ENCODE measurements at regions not wholly inside any gene's neighbourhood (a gene's known extent, or its start where the extent isn't known, plus 50 kb on each side); places are given as distances from the start of the nearest gene placed in this dataset.
"Not testable (repeated sequence)": the region's sequence is repeated elsewhere in the genome, so short reads cannot be mapped to it uniquely, and the experiment has no call there.

DNA sequence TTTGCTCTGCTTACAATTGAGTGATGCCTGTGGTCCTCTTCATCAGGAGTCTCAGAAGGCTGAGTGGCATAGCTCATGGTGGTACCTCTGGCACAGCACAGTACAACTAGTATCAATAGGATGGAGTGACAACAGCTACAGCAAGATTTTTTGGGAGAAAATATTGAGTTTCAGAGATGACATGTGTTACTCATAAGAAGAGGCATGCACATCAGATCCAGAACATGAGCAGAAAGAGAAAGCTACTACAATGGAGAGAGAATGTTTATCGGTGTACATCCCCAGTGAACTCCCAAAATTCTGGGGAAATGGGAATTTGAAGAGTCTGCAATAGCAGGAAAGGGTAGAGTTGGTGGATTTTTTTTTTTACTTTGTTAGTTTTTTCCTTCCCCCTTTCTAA lies 130.5 kb upstream of the MB21D2 start:
- no peak for DNase-seq

DNA sequence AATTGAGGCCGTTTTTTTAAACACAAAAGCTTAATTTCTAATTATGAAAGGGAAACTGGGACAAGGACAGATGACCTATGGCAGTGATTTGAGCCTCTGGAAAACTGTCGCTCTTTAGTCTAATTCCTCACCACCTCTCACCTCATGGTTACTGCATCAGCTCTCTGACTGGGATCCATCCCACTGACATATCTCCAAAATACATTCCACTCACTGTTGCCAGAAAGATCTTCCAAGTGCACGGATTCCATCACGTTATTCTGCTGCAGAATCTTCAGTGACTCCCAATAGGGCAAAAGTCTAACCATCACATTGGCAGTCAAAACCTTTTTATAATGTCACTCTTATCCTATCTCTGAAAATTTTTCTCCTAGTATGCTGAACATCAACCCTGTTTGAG lies 132.3 kb upstream of the MB21D2 start:
- DNase-seq, result no peak

DNA sequence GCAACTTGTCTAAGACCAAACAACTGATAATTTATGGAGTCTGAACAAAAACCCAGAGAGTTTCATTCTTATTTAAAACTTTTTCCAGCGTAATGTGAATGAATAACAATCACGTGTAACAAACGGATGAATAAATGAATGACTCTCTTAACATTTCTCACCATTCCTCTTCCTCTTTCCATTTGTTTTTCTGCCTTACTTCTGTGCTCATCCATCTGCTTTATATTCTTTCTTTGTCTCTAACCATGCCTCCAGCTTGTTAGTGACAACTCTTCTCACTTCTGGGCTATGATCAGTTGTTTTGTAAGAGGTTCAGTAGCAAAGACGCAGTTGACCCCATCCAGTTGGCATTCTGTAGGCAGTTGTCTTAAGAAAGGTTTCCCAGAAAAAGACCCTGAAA lies 133.7 kb upstream of the MB21D2 start:
- no peak for DNase-seq

DNA sequence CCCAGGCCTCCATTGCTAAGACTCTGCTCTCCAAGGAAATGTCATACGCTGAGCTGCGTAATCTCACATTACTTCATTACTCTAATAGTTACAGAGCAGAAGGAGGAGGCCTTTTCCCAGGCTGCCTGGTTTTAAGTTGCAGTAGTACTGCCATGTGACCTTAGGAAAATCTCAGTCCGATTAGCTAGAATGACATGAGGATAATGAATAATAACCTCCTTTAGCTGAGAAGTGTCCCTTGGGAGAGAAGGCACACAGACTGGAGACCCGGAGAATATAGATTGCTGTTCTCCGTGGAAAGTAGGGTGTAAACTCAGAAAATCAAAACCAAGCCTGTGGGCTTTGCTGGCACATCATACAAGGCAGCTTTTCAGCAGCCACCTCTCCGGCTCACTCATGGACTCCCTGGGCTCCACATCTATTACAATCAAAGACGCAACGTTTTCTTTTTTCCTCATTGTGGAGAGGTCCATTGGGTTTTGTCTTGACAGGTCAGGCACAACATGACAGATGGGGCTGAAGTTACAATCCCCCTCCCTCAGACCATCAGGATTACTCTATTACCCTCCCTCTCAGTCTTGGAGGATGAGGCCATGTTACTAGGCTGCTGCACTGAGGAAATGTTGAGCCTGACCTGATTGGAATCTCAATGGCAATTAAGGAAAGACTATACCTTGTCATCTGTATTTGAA lies 134.8 kb upstream of the MB21D2 start:
- DNase-seq, result no peak

DNA sequence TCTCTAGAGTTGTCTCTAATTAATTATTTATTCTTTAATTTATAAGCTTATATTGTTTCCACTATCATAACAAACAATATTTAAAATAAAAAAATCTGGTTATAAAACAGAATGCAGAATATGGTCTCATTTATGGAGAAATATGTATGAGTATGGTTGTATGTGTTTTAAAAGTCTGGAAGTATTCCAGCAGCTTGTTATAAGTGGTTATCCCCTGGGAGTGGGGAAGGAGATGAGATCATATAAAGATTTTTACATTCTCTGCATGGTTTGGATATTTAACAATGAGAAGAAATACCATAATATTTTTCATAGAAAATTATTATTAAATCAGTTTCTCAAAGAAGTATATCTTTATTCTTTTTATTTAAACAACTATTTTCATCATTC lies 135.4 kb upstream of the MB21D2 start:
- no peak for DNase-seq

DNA sequence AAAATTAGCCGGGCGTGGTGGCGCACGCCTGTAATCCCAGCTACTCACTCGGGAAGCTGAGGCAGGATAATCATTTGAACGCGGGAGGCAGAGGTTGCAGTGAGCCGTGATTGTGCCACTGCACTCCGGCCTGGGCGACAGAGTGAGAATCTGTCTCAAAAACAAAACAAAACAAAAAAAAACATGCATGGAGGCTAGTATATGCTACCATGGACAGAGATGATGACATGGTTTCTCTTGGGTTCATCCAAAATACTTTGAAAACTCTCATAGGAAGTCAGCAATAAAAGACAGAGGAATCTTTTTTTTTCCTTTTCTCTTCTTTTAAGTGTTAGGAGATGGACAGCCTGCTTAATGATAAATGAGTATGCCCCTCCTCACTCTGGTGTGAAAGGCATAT lies 137.7 kb upstream of the MB21D2 start:
- DNase-seq, result no peak

DNA sequence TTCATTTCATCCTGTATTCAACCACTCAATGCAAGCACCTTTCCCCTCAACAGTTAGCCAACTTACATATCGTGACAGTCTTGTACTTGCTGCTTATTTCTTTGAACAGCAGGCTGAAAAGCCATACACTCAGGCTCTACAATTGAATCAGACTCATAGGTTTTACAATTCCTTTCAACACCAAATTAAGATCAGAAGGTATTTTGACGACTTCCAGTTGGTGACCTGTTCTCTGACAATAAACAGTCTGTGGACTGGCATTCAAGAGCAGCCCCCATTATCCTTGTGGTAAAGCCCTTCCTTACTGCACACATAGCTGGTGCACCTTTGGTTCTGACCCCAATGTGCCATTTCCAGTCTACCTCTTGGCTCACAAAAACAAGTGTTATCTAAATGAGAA lies 140.0 kb upstream of the MB21D2 start:
- DNase-seq, result no peak

DNA sequence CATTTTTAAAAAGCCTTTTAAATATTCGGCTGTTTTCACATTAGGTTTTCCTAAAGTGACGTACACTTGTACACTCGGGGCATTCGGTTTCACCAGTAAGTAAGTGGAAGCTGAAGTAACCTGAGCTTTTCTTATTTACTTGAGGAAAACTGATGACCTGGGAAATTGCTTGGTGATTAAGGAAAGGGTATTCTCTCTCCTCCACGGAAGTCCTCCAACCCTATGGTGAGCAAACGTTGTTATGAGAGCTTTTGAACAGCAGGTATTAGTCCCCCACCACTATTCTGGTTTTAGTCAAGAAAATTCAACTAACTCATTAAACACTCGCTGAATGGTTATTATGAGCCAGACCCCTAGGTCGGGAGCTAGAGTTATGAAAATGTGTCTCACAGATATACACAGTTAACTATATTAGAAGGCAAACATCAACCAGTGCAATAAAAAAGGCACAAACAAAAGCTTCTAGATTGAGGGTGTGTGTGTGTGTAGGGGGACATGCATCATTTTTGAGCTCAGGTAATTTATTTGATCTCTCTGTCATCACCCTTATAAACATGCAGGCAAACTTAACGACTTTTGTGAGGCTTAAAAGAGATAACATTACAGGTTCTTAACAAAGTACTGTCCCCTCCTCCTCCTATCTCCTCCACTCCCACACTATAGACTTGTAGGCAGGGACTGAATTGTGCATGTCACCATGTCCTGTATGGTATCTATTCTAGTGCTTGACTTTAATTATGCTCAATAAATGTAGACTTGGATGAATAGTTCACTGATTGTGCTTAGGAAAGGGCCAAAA lies 143.3 kb upstream of the MB21D2 start:
- no peak for DNase-seq

DNA sequence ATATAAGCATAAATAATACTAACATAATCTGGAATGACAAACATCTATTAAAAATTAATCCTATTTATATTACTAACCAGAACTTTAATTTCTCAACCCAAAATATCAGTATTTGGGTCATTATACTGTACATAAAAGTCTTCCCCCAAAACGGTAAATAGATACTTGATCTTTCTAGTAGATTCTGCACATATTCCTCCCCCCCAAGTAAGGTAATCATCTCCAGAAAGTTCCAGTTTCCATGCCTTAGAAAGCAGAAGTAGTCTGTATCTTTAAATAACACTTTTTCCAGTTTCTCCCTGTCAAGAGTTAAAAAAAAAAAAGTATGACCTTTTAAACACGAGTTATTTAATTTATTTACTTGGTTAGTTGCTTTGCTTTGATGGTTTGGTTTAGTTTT lies 150.7 kb upstream of the MB21D2 start:
- no peak for DNase-seq

DNA sequence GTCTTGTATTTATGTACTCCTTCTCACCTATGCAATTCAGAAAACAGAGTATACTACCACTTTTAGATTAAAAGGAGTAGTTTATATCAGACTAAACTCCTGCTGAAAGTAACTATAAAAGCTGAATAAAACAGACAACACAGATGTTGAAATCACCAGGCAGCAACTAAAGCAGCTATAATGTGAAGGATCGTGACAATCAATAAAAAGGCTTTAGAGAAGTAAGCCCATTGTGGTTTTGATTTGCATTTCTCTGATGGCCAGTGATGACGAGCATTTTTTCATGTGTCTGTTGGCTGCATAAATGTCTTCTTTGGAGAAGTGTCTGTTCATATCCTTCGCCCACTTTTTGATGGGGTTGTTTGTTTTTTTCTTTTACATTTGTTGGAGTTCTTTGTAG lies 152.1 kb upstream of the MB21D2 start:
- not testable (repeated sequence) for DNase-seq

DNA sequence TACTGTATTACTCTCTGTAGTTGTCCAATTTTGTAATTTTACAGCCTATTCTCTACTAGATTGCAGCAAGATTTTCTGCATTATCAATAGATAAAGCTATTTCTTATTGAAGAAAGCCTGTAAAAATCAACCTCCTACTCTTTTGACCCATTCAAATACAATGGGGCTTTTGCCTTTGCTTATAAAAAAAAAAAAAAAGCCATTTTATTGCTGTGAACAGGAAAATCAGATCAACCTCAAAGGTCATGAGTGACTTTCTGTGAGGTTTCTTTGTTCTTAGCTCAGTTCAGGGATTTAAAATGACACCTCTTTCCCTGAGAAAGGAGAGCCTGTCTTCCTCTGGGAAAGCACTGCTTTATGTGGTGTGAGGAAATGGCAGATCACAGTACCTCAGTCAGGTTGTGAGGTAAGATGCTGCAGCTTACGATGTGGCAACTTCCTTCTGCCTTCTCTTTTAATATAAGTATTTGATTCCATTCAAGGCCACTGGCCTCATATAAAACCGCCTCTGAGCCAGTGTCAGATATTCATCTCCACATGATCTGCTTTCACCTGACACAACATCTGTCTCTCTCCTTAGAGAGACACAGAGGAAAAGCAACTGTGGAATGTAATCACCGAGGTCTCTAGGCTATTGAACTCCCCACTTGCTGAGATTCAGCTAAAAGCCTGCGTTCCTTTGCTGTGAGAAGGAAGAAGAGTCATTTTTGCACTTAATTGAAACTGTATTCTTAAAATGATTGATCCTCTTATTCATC lies 161.5 kb upstream of the MB21D2 start:
- no peak for DNase-seq

DNA sequence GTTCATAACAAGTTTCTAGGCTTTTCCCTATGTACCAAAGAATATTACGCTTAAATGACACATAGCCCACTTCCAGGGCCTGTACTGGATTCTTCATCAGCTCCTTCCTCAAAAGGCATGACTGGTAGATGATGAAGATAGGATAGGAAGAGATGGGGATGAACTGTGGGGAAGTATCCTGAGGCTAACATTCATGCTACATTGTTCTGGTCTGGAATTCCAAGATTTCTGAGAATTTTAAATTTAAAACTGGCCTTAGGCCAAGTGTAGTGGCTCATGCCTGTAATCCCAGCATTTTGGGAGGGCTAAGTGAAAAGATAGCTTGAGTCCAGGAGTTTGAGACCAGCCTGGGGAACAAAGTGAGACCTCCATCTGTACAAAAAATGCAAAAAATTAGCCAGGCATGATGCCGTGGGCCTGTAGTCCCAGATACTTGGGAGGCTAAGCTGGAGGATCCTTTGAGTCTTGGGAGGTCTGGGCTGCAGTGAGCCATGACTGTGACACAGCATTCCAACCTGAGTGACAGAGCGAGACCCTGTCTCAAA lies 160.1 kb upstream of the PLAAT1 start:
- no peak for DNase-seq

DNA sequence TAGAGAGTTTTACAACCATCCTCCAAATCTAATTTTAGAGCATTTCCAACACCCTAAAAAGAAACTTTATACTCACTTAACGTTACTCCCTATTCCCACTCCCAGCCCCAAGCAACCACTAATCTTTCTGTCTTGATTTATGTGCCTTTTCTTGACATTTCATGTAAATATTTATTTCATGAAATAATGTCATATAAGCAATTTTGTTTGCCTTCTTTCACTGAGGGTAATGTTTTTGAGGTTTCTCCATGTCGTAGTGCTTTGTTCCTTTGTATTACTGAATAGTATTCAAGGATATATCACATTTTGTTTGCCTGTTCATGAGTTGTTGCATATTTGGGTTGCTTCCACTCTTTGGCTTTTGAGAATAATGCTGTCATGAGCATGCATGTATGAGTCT lies 155.4 kb upstream of the PLAAT1 start:
- no peak for DNase-seq

DNA sequence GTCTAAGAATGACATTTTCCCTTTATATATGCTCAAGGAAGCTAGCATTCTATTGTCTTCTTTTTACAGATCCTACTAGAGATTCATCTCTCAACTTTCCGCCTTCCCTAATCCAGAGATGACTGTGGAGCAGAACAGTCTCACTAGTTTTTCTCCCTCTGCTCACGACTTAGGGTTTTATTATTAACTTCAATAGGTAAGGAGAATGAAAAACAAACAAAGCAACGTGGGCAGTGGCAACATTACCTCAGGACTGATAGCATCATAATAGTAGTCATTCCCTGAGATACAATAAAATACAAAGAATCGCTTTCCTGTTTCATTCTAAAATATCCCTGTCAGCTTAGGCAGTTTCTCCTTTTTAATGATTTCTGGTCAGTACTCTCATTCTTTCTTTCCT lies 154.3 kb upstream of the PLAAT1 start:
- DNase-seq, result no peak

DNA sequence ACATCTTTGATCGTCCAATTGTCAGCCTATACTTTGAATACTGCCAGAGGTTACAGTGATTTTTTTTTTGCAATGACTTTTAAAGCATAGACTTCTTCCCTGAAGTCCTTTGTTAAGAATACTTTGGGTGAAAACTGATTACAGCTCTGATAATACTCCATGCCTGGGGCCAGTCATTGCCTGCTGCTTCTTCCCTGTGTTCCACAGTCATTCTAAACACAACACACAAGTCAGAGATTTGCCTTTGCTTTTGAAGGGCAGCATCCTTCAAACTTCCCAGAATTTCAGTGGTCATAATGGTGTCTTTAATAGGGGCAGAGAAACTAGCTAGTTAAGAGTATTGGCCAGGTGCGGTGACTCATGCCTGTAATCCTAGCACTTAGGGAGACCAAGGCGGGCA lies 153.7 kb upstream of the PLAAT1 start:
- no peak for DNase-seq

DNA sequence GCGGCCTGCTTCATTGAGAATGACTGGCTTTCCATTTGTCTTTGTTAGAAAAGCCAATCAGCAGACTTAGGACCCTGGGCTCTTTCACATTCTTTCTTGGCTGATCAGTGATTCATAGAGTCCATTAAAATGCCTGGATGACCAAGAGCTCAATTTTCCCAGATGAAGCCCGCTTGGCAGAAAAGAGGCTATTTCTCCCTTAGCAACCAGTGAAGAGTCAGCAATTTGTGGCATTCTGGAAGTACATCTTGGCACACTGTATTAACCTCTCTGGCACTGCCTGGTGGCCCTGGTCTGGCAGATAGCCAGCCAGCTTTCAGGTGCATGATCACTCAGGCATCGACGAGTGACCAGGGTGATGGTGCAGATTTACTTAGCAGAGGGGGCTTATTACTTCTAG lies 145.7 kb upstream of the PLAAT1 start:
- DNase-seq, result no peak

DNA sequence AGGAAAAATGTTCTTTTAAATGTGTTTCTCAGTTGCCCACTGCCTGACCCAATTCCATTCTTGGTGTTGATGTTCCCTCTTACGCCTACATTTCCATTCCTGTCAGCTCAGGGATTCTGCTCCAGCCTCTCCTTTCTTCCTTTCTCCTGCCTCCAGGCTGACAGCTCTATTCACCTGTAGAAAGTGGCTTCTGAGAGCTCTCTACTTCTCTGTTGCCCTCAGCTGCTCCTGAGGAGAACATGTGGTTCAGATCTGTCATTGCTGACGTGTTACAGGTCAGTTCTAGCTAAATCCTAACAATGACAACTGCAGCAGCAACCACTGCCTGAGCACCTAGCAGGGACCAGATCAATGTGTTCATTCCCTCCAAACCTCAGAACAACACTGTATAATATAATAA lies 144.9 kb upstream of the PLAAT1 start:
- DNase-seq, result no peak

DNA sequence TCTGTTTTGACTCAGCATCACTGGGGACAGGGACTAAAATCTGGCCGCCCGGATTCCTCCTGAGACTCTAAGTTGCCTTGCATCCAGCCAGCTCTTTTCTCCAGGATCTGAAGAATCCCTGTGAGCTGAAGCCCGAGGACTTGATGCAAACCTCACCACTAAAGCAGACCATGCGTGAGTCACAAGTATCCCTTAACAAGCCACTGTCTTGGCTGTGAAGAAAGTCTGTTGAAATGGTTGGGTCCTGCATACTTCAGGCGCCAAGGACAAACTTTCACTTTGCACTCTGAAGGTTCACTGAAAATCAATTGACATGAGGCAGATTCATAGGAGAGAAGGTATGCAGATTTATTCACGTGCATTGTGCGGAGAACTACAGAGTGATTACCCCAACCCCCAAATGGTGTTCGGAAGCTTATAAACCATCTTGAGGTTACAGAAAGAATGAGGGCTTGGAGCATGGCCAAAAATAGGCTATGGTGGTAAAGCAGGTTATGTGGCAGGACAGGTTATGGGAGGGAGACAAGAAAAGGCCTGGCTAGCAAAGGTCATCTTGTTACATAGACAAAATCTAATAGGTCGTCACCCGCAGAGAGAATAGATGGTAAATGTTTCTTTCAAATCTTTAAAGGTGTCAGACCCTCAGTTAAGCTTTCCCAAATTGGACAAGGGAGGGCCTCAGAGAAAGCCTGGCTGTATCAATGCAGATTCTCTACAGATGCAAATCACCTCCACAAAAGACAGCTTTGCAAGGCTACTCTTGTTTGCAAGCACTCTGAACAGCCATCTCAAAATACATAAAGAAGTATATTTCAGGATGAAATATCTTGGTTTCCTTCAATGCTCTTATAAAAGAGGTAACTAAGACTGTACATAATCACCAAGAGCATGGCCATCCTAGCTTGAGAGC lies 126.3 kb upstream of the PLAAT1 start:
- DNase-seq, result no peak

DNA sequence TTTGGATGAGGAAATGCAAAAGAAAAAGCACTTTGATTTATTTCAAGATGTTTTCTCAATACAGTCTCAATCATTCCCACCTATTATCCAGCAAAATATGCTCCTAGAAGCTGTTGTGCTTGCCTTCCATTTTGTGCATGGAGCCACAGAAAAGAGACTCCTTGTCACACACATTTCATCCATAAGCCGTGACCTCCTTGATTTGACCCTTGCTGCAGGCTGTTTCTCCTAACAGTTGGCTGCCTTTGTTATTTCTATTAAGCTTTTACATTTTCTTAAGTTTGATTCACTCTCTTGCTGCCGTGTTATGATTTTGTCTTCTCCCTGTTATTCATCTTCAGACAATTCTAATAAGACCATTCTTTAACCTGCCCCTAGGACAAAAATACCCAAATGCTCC lies 124.2 kb upstream of the PLAAT1 start:
- no peak for DNase-seq

DNA sequence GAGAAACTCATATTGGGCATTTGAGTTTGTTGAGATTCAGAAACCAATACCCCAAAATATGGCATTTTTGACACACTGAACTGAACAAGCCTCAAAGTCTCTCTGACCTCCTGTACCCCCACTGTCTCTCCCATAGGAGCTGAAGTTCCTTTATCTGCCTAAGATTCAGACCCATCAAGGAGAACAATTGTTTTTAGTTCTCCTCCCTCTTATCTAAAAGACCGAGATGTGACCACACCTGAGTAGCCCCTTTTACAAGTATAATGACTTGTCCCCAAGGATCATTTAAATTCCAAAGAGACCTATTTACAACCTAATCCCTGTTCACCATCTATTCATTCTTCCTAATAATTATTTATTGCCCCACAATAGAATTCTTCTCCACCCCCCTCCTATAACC lies 122.1 kb upstream of the PLAAT1 start:
- DNase-seq, result no peak

DNA sequence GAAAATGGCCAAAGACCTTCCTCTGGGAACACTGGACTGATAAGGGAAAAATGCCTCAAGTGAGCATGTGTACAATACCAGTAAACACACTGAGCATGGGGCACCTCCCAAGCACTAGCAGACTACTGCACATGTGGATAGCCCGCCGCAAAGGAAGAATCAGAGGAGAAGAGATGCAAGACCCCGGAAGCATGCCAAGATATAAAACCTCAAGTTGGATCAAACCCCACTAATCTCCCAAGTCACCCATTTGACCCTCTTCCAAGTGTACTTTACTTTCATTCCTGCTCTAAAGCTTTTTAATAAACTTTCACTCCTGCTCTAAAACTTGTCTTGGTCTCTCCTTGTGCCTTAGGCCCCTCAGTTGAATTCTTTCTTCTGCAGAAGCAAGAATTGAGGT lies 121.1 kb upstream of the PLAAT1 start:
- no peak for DNase-seq

DNA sequence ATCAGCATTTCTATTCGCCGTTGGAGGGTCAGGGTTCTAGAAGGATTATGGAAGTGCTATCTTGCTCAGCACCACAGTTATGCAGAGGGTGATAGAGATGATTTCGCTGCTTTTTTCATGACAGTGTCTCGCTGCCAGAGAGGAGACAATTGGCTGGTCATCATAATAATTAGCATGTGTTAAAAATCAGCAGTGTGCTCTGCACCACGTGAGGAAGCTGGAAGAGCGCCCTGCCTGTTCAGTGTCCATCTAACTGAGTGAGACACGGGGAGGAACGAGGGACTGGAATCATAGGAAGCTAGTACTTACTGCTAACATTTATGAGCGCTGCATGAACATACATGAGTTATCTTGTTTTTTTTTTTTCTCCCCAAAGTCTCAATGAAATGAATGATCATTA lies 116.2 kb upstream of the PLAAT1 start:
- DNase-seq, result no peak

DNA sequence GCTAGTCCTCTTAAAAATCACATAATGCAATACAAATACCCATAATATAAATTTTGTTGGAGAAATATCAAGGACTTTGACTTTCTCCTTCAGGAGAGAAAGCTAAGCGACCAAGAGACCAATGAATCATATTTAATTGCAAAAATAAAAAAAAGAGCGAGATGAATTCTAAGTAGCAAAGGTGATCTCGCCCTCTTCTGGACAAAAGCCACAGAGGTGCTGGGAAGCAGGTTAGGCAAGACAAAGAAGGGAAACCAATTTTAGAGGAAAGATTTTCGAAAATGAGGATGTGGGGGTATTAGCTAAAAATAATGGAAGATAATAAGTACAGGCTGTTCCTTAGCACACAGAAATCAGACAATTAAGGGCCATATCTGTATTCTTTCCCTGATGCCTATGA lies 111.4 kb upstream of the PLAAT1 start:
- DNase-seq, result no peak
